Neural cell (in vitro differentiated cells): ENCODE measurements at regions not wholly inside any gene's neighbourhood (a gene's known extent, or its start where the extent isn't known, plus 50 kb on each side); places are given as distances from the start of the nearest gene placed in this dataset.
"Not testable (repeated sequence)": the region's sequence is repeated elsewhere in the genome, so short reads cannot be mapped to it uniquely, and the experiment has no call there.

ENCODE experiments used
- CTCF ChIP-seq: fragments of 450-650 bp; IDR thresholded peaks from 2 replicates; pipeline ENCODE4 v1.5.1; 2014; ENCODE audit warnings: antibody characterized with exemption, mild to moderate bottlenecking, moderate library complexity; ENCODE audit not compliant: poor library complexity, severe bottlenecking
- RAD21 ChIP-seq: fragments of 450-650 bp; conservative IDR thresholded peaks from 2 replicates; pipeline ENCODE4 v1.6.1; 2014; ENCODE audit warnings: antibody characterized with exemption, mild to moderate bottlenecking, moderate library complexity

GRCh38 chr13:22956456-22957115 lies 224.2 kb upstream of the SGCG start:
- not testable (repeated sequence) for TF ChIP-seq CTCF, RAD21
